ENCODE measurements at regions not wholly inside any gene's neighbourhood (a gene's known extent, or its start where the extent isn't known, plus 50 kb on each side); places are given as distances from the start of the nearest gene placed in this dataset.
"Not testable (repeated sequence)": the region's sequence is repeated elsewhere in the genome, so short reads cannot be mapped to it uniquely, and the experiment has no call there.

- no peak for DNase-seq (ENCODE audit: low read depth in 2 of 2)
Observed at GRCh38 chr3:158882445-158882844, 80.6 kb downstream of the MFSD1 start.

GRCh38 chr3:158896729-158897128 is 94.9 kb downstream of the MFSD1 start:
- no peak for DNase-seq (ENCODE audit: low read depth in 2 of 2)

GRCh38 chr3:158906749-158907148 is 104.9 kb downstream of the MFSD1 start:
- DNase-seq (ENCODE audit: low read depth in 2 of 2): no peak

- DNase-seq (ENCODE audit: low read depth in 2 of 2): no peak
Observed at GRCh38 chr3:158908187-158908734, 106.4 kb downstream of the MFSD1 start.

GRCh38 chr3:158909870-158910269 is 108.0 kb downstream of the MFSD1 start:
- no peak for DNase-seq (ENCODE audit: low read depth in 2 of 2)

- no peak for DNase-seq (ENCODE audit: low read depth in 2 of 2)
Observed at GRCh38 chr3:158911586-158911985, 109.7 kb downstream of the MFSD1 start.

- DNase-seq (ENCODE audit: low read depth in 2 of 2): no peak
Observed at GRCh38 chr3:158912188-158912587, 110.3 kb downstream of the MFSD1 start.

GRCh38 chr3:158912621-158913020 is 110.8 kb downstream of the MFSD1 start:
- no peak for DNase-seq (ENCODE audit: low read depth in 2 of 2)

- no peak for DNase-seq (ENCODE audit: low read depth in 2 of 2)
Observed at GRCh38 chr3:158916111-158916510, 114.3 kb downstream of the MFSD1 start.

- DNase-seq (ENCODE audit: low read depth in 2 of 2): no peak
Observed at GRCh38 chr3:158918008-158918407, 116.2 kb downstream of the MFSD1 start.

- no peak for DNase-seq (ENCODE audit: low read depth in 2 of 2)
Observed at GRCh38 chr3:158918451-158918850, 116.6 kb downstream of the MFSD1 start.

- DNase-seq (ENCODE audit: low read depth in 2 of 2): no peak
Observed at GRCh38 chr3:158920371-158920770, 118.5 kb downstream of the MFSD1 start.

GRCh38 chr3:158925021-158925420 is 123.2 kb downstream of the MFSD1 start:
- DNase-seq (ENCODE audit: low read depth in 2 of 2): no peak

GRCh38 chr3:158925828-158926494 is 124.1 kb downstream of the MFSD1 start:
- no peak for DNase-seq (ENCODE audit: low read depth in 2 of 2)

- no peak for DNase-seq (ENCODE audit: low read depth in 2 of 2)
Observed at GRCh38 chr3:158935846-158936245, 134.0 kb downstream of the MFSD1 start.

GRCh38 chr3:158936530-158937113 is 134.8 kb downstream of the MFSD1 start:
- no peak for DNase-seq (ENCODE audit: low read depth in 2 of 2)

- DNase-seq (ENCODE audit: low read depth in 2 of 2): no peak
Observed at GRCh38 chr3:158950178-158950901, 148.5 kb downstream of the MFSD1 start.

- DNase-seq (ENCODE audit: low read depth in 2 of 2): no peak
Observed at GRCh38 chr3:158953131-158953530, 151.3 kb downstream of the MFSD1 start.

GRCh38 chr3:158954420-158954819 is 152.6 kb downstream of the MFSD1 start:
- no peak for DNase-seq (ENCODE audit: low read depth in 2 of 2)

GRCh38 chr3:158957777-158958176 is 155.9 kb downstream of the MFSD1 start:
- DNase-seq (ENCODE audit: low read depth in 2 of 2): not testable (repeated sequence)

- no peak for DNase-seq (ENCODE audit: low read depth in 2 of 2)
Observed at GRCh38 chr3:158958873-158959272, 157.0 kb downstream of the MFSD1 start.

GRCh38 chr3:158961471-158961870 is 159.6 kb downstream of the MFSD1 start:
- no peak for DNase-seq (ENCODE audit: low read depth in 2 of 2)

- no peak for DNase-seq (ENCODE audit: low read depth in 2 of 2)
Observed at GRCh38 chr3:158961911-158962310, 160.1 kb downstream of the MFSD1 start.

Data from stimulated activated CD8-positive, alpha-beta memory T cell treated with anti-CD3 and anti-CD28 coated beads, Interleukin-2, amount 100 ng/mL, for 48 hours (primary cell).